Smooth muscle cell (in vitro differentiated cells): ENCODE measurements at regions not wholly inside any gene's neighbourhood (a gene's known extent, or its start where the extent isn't known, plus 50 kb on each side); places are given as distances from the start of the nearest gene placed in this dataset.

Source experiments
- DNase-seq: peaks from one replicate; lab custom pipeline; 2025; ENCODE audit not compliant: unreplicated experiment; lab: John Stamatoyannopoulos, UW
- H2AFZ ChIP-seq: fragments of 200-600 bp; sonication (generic); 2 replicates; pipeline ENCODE4 v1.6.0; 2016; ENCODE audit warnings: antibody characterized with exemption, low read depth, mild to moderate bottlenecking
- H3F3A ChIP-seq: fragments of 200-600 bp; sonication (generic); 2 replicates; pipeline ENCODE4 v1.6.0; 2017; ENCODE audit warnings: antibody characterized with exemption, low read depth
- H3K27ac ChIP-seq: fragments of 200-600 bp; sonication (generic); 2 replicates; pipeline ENCODE4 v1.5.1; 2016; ENCODE audit warnings: low read depth, mild to moderate bottlenecking
- H3K27me3 ChIP-seq: fragments of 200-600 bp; sonication (generic); 2 replicates; pipeline ENCODE4 v1.6.1; 2016; ENCODE audit warnings: low read depth, mild to moderate bottlenecking
- H3K36me3 ChIP-seq: fragments of 200-600 bp; sonication (generic); 2 replicates; pipeline ENCODE4 v1.5.1; 2016; ENCODE audit warnings: low read depth
- H3K4me1 ChIP-seq: fragments of 200-600 bp; sonication (generic); 2 replicates; pipeline ENCODE4 v1.5.1; 2016; ENCODE audit warnings: low read depth
- H3K4me2 ChIP-seq: fragments of 200-600 bp; sonication (generic); 2 replicates; pipeline ENCODE4 v1.6.0; 2016; ENCODE audit warnings: mild to moderate bottlenecking
- H3K4me3 ChIP-seq: fragments of 200-600 bp; sonication (generic); 2 replicates; pipeline ENCODE4 v1.5.1; 2016; ENCODE audit warnings: mild to moderate bottlenecking
- H3K79me2 ChIP-seq: fragments of 200-600 bp; sonication (generic); 2 replicates; pipeline ENCODE4 v1.6.0; 2016; ENCODE audit warnings: low read depth, mild to moderate bottlenecking
- H3K9ac ChIP-seq: fragments of 200-600 bp; sonication (generic); 2 replicates; pipeline ENCODE4 v1.6.0; 2016; ENCODE audit warnings: low read depth
- H3K9me3 ChIP-seq: fragments of 200-600 bp; sonication (generic); replicated peaks from 2 replicates; pipeline ENCODE4 v1.5.1; 2016; ENCODE audit warnings: low read depth
- H4K20me1 ChIP-seq: fragments of 200-600 bp; sonication (generic); 2 replicates; pipeline ENCODE4 v1.6.0; 2016; ENCODE audit warnings: low read depth
- WGBS: methylation state at CpG from one replicate; pipeline ENCODE4 v1.1.7; 2016; ENCODE audit warnings: low lambda C conversion rate; 5-methylcytosine and 5-hydroxymethylcytosine counted together
- TF ChIP-seq, protein P1 (sequence below): fragments of 200-600 bp; sonication (generic); IDR thresholded peaks from 2 replicates; pipeline ENCODE4 v1.5.1; 2017; ENCODE audit warnings: borderline replicate concordance, mild to moderate bottlenecking, antibody characterized with exemption; ENCODE audit not compliant: insufficient read depth, poor library complexity, severe bottlenecking

DNA sequence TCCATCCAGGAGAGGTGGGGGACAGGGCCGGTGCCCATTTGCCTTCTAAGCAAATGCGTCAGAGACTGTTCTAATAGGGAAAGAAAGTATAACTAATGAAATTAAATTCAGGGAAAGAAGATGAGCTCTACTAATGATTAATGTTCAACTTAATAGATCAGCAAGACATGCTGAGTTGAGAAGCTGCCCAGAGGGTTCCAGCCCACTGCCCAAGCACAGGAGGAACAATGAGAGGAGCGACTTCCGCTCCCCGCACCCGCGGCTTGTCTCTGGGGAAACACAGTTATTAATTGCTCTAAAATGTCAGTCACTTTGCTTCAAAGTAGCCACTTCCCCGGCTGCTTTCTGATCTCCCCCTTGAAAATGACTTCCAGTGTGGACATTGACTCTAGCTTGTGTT lies 331.3 kb downstream of the UQCRFS1 start:
- Histone ChIP-seq H3K27me3 (peaks cover 9% of the 10 kb centered on the region), H3F3A (no peaks in the 10 kb centered on the region), H3K79me2 (no peaks in the 10 kb centered on the region), H3K9me3 (no peaks in the 10 kb centered on the region), H3K4me1 (peaks cover 10% of the 10 kb centered on the region), H3K27ac (no peak overlapping the region), H4K20me1 (no peaks in the 10 kb centered on the region), H3K9ac (no peak overlapping the region), H2AFZ (no peak overlapping the region), H3K36me3 (no peaks in the 10 kb centered on the region), H3K4me2 (no peak overlapping the region), H3K4me3 (no peak overlapping the region)
- TF ChIP-seq, protein P1, sequence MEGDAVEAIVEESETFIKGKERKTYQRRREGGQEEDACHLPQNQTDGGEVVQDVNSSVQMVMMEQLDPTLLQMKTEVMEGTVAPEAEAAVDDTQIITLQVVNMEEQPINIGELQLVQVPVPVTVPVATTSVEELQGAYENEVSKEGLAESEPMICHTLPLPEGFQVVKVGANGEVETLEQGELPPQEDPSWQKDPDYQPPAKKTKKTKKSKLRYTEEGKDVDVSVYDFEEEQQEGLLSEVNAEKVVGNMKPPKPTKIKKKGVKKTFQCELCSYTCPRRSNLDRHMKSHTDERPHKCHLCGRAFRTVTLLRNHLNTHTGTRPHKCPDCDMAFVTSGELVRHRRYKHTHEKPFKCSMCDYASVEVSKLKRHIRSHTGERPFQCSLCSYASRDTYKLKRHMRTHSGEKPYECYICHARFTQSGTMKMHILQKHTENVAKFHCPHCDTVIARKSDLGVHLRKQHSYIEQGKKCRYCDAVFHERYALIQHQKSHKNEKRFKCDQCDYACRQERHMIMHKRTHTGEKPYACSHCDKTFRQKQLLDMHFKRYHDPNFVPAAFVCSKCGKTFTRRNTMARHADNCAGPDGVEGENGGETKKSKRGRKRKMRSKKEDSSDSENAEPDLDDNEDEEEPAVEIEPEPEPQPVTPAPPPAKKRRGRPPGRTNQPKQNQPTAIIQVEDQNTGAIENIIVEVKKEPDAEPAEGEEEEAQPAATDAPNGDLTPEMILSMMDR = no peak
- 80% methylated on average over 8 of the region's 8 CpGs for WGBS
- DNase-seq = no peak

DNA sequence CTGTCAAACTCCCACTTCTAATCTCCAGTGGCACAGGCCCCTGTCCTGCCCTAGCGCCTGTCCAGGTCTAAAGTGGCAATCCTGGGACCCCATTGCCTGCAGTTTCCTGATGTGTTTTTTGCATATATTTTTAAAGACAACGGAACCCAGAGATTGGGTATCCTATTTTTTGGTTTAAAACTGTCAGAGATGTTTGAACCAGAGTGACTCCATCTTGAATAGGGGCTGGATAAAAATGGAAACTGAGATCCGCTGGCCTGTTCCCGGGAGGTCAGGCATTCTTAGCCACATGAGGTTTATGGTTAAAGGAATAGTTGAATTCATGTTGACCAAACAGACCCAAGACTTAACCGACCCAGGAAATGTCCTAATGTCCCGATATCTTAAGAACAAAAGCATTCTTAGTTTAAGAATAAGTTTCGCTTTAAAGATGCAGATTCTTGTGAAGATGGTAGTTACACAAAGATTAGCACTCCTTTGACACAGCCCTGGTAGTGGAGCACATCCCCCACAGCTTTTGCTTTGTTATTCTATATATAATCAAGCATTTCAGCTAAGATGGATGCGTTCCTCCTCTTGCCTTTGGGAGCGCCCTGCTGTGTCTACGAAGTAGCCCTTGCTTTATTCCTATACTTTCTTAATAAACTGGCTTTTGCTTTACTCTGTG lies 332.1 kb downstream of the UQCRFS1 start:
- peaks cover 9% of the 10 kb centered on the region for H3K27me3 ChIP-seq
- no peaks in the 10 kb centered on the region for H3K9me3 ChIP-seq
- no peak overlapping the region for H3K4me2 ChIP-seq
- peaks cover 10% of the 10 kb centered on the region for H3K4me1 ChIP-seq
- H2AFZ ChIP-seq = no peak overlapping the region
- no peaks in the 10 kb centered on the region for H3K36me3 ChIP-seq
- 48% methylated on average over 10 of the region's 10 CpGs for WGBS
- no peak overlapping the region for H3K9ac ChIP-seq
- H3F3A ChIP-seq = no peaks in the 10 kb centered on the region
- no peak for DNase-seq
- H3K79me2 ChIP-seq = no peaks in the 10 kb centered on the region
- H4K20me1 ChIP-seq = no peaks in the 10 kb centered on the region
- TF ChIP-seq, protein P1 = no peak
- H3K4me3 ChIP-seq = no peak overlapping the region
- H3K27ac ChIP-seq = no peak overlapping the region

DNA sequence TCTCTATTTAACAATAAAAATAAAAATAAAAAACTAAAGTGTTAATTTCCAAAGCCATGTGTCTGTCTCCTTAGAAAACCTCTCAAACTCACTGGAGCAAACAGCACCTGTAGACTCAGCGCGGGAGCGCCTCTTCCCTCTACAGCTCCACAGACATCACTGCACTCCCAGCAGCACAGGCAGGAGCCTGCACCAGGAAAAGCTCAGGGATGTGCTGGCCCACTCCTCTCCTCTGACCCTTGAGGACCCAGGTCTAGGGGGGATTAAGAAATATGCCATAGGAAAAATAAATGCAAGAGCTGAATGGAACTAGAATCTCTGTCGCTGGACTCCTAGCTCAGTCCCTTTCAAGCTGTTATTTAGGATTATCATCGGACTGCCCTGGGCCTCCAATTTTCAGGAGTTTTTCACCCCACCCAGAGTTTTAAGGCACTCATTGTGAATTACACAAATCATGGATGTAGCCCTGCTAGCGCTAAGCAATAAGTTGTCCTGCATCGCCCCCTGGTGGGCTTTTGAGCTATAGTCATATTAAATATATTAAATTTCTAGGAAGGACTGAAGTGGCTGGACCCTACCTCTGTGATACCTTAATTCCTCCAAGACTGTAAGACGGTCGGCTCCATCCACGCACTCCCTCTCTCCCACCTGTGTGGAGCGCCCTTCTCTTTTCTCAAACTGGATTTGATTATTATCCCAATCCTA lies 333.9 kb downstream of the UQCRFS1 start:
- DNase-seq = peak; percentile 1
- WGBS = 28% methylated on average over 11 of the region's 11 CpGs
- Histone ChIP-seq H4K20me1 (no peaks in the 10 kb centered on the region), H3K4me2 (no peak overlapping the region), H3K79me2 (no peaks in the 10 kb centered on the region), H3K27me3 (peaks cover 9% of the 10 kb centered on the region), H2AFZ (no peak overlapping the region), H3K36me3 (no peaks in the 10 kb centered on the region), H3K4me3 (no peak overlapping the region), H3K27ac (no peak overlapping the region), H3K9ac (no peak overlapping the region), H3K4me1 (peaks cover 10% of the 10 kb centered on the region), H3F3A (no peaks in the 10 kb centered on the region), H3K9me3 (no peaks in the 10 kb centered on the region)
- TF ChIP-seq, protein P1 = peak; percentile 83
